ENCODE measurements at regions not wholly inside any gene's neighbourhood (a gene's known extent, or its start where the extent isn't known, plus 50 kb on each side); places are given as distances from the start of the nearest gene placed in this dataset.

DNA sequence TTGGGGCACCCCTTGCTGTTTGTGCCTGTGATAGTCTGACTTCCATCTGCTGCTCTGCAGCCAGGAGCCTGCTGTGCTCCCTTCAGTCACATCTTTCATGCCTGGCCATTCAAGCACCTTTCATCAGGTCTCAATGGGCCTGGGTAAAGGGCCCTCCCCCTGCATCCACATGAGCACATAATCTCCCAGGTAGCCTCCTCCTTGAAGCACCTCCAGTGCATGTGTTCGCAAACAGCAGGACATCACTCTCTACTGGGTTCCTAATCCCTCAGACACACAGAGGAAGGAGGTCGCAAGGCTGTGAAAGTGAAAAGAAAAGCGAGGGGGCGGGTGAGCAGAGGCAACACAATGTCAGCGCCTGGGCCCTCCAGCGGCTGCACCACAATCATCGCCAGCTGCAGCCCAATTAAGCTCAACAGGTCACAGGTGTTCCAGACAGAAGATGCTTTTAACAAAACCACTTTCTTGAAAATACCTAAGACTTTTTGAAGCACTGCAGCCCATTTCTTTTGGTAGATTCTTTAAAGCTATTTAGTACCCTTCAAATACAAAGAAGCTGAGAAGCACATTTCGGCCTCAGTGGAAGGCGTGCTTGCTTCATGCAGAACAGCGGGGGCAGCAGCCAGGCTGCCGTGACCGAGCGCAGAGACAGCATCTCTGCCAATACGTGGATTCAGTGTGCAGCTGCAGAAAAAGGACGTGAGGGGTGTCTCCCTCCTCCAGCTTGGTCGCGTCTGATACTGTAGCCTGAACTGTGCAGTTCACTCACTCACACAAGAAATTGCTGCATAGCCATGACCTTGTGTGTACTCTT lies 92.2 kb upstream of the SPRY1 start:
- Histone ChIP-seq H3K9ac (ENCODE audit: low read length) (no peak overlapping the region), H3K27me3 (ENCODE audit: control insufficient read depth, insufficient read depth, low read length) (no peaks in the 10 kb centered on the region), H3K36me3 (ENCODE audit: control insufficient read depth, insufficient read depth, low read length) (no peaks in the 10 kb centered on the region), H3K27ac (ENCODE audit: low read depth, low read length) (no peak overlapping the region), H3K4me3 (ENCODE audit: low read length) (no peak overlapping the region), H3K4me1 (ENCODE audit: control insufficient read depth, insufficient read depth, low read length) (peaks cover 2% of the 10 kb centered on the region)

DNA sequence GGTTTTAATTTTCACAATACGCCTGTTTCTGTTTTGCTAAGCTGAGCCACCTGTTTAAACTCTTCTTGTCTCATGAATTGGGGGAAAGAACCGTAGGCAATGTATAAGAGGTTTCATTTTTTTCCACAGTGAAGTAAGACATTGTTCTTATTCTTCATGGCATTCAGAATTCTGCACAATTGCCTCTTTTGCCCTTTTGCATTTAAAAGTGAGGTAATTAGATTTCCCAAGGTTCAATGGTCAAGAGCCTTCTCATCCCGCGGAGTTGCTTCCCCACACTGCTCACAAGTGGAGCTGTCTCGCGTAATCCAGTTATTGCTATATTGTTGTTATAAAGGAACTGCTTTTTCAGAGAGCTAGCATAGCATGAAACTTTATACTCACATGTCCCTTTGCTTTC lies 90.9 kb upstream of the SPRY1 start:
- Histone ChIP-seq H3K36me3 (ENCODE audit: control insufficient read depth, insufficient read depth, low read length) (no peaks in the 10 kb centered on the region), H3K9ac (ENCODE audit: low read length) (no peak overlapping the region), H3K4me1 (ENCODE audit: control insufficient read depth, insufficient read depth, low read length) (peaks cover 2% of the 10 kb centered on the region), H3K4me3 (ENCODE audit: low read length) (no peak overlapping the region), H3K27ac (ENCODE audit: low read depth, low read length) (no peak overlapping the region), H3K27me3 (ENCODE audit: control insufficient read depth, insufficient read depth, low read length) (no peaks in the 10 kb centered on the region)

GRCh38 chr4:123306769-123307168 lies 89.8 kb upstream of the SPRY1 start:
- Histone ChIP-seq H3K4me3 (ENCODE audit: low read length) (no peak overlapping the region), H3K9ac (ENCODE audit: low read length) (no peak overlapping the region), H3K4me1 (ENCODE audit: control insufficient read depth, insufficient read depth, low read length) (peaks cover 2% of the 10 kb centered on the region), H3K36me3 (ENCODE audit: control insufficient read depth, insufficient read depth, low read length) (no peaks in the 10 kb centered on the region), H3K27me3 (ENCODE audit: control insufficient read depth, insufficient read depth, low read length) (no peaks in the 10 kb centered on the region), H3K27ac (ENCODE audit: low read depth, low read length) (no peak overlapping the region)

DNA sequence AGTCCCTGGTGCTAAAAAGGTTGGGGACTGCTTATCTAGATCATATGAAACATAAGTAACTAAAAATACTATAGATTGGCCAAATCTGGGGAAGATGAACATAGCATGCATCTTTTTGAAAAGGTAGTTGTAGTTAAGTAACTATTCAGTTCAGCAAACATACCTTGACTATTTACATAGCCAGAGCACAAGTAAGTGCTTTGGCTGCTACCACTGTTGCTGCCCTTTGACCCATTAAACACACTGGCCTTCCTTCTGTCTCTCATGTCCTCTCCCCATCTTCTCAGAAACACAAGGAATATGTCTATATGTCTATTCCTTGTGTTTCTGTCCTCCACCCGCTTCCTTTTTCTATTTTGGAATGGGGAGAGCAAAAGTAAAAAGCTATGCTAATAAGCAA lies 87.9 kb upstream of the SPRY1 start:
- Histone ChIP-seq H3K4me3 (ENCODE audit: low read length) (no peak overlapping the region), H3K4me1 (ENCODE audit: control insufficient read depth, insufficient read depth, low read length) (peaks cover 2% of the 10 kb centered on the region), H3K27ac (ENCODE audit: low read depth, low read length) (no peak overlapping the region), H3K36me3 (ENCODE audit: control insufficient read depth, insufficient read depth, low read length) (no peaks in the 10 kb centered on the region), H3K9ac (ENCODE audit: low read length) (no peak overlapping the region), H3K27me3 (ENCODE audit: control insufficient read depth, insufficient read depth, low read length) (no peaks in the 10 kb centered on the region)

- H3K9ac ChIP-seq (ENCODE audit: low read length): no peak overlapping the region
- no peaks in the 10 kb centered on the region for H3K27me3 ChIP-seq (ENCODE audit: control insufficient read depth, insufficient read depth, low read length)
- no peak overlapping the region for H3K27ac ChIP-seq (ENCODE audit: low read depth, low read length)
- no peak overlapping the region for H3K4me3 ChIP-seq (ENCODE audit: low read length)
- no peaks in the 10 kb centered on the region for H3K36me3 ChIP-seq (ENCODE audit: control insufficient read depth, insufficient read depth, low read length)
- no peaks in the 10 kb centered on the region for H3K4me1 ChIP-seq (ENCODE audit: control insufficient read depth, insufficient read depth, low read length)
These were observed 84.5 kb upstream of the SPRY1 start for GRCh38 chr4:123312116-123312515.

- Histone ChIP-seq H3K4me1 (ENCODE audit: control insufficient read depth, insufficient read depth, low read length) (no peaks in the 10 kb centered on the region), H3K27me3 (ENCODE audit: control insufficient read depth, insufficient read depth, low read length) (no peaks in the 10 kb centered on the region), H3K4me3 (ENCODE audit: low read length) (no peak overlapping the region), H3K9ac (ENCODE audit: low read length) (no peak overlapping the region), H3K27ac (ENCODE audit: low read depth, low read length) (no peak overlapping the region), H3K36me3 (ENCODE audit: control insufficient read depth, insufficient read depth, low read length) (no peaks in the 10 kb centered on the region)
These were observed 83.5 kb upstream of the SPRY1 start for GRCh38 chr4:123312951-123313592.

DNA sequence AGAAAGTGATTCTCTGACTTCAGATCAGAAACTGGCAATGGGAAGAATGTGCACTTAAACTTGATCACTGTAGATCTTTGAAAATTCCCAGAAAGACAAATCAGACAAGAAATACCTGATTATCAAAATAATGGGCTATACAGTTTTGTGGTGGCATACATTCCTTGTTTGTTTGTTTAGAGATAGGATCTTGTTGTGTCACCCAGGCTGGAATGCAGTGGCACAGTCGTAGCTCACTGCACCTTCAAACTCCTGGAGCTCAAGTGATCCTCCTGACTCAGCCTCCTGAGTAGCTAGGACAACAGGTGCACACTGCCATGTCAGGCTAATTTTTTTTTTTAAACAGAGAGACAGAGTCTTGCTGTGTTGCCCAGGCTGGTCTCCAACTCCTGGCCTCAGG lies 81.0 kb upstream of the SPRY1 start:
- Histone ChIP-seq H3K4me3 (ENCODE audit: low read length) (no peak overlapping the region), H3K27ac (ENCODE audit: low read depth, low read length) (no peak overlapping the region), H3K36me3 (ENCODE audit: control insufficient read depth, insufficient read depth, low read length) (no peaks in the 10 kb centered on the region), H3K9ac (ENCODE audit: low read length) (no peak overlapping the region), H3K27me3 (ENCODE audit: control insufficient read depth, insufficient read depth, low read length) (no peaks in the 10 kb centered on the region), H3K4me1 (ENCODE audit: control insufficient read depth, insufficient read depth, low read length) (no peaks in the 10 kb centered on the region)

GRCh38 chr4:123317211-123317610 lies 79.4 kb upstream of the SPRY1 start:
- Histone ChIP-seq H3K4me3 (ENCODE audit: low read length) (no peak overlapping the region), H3K36me3 (ENCODE audit: control insufficient read depth, insufficient read depth, low read length) (no peaks in the 10 kb centered on the region)

GRCh38 chr4:123319639-123320038 lies 77.0 kb upstream of the SPRY1 start:
- Histone ChIP-seq H3K27me3 (ENCODE audit: control insufficient read depth, insufficient read depth, low read length) (no peaks in the 10 kb centered on the region), H3K36me3 (ENCODE audit: control insufficient read depth, insufficient read depth, low read length) (no peaks in the 10 kb centered on the region), H3K4me3 (ENCODE audit: low read length) (no peak overlapping the region), H3K4me1 (ENCODE audit: control insufficient read depth, insufficient read depth, low read length) (no peaks in the 10 kb centered on the region), H3K9ac (ENCODE audit: low read length) (no peak overlapping the region), H3K27ac (ENCODE audit: low read depth, low read length) (no peak overlapping the region)

More at GRCh38 chr4:123317211-123317610, 79.4 kb upstream of the SPRY1 start:
- Histone ChIP-seq H3K4me1 (ENCODE audit: control insufficient read depth, insufficient read depth, low read length) (no peaks in the 10 kb centered on the region), H3K9ac (ENCODE audit: low read length) (no peak overlapping the region), H3K27ac (ENCODE audit: low read depth, low read length) (no peak overlapping the region), H3K27me3 (ENCODE audit: control insufficient read depth, insufficient read depth, low read length) (no peaks in the 10 kb centered on the region)

DNA sequence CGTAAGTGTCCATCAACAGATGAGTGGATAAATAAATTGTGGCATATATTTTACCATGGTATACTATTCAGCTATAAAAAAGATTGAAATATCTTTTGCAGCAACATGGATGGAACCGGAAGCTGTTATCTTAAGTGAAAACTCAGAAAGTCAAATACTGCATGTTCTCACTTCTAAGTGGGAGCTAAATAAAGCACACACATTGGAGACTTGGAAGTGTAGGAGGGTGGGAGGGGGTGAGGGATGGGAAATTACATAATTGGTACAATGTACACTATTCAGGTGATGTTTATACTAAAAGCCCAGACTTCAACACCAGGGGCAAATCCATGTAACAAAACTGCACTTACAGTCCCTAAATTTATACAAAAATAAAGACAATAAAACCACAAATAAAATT lies 72.6 kb upstream of the SPRY1 start:
- no peaks in the 10 kb centered on the region for H3K4me1 ChIP-seq (ENCODE audit: control insufficient read depth, insufficient read depth, low read length)
- H3K27ac ChIP-seq (ENCODE audit: low read depth, low read length): no peak overlapping the region
- no peak overlapping the region for H3K4me3 ChIP-seq (ENCODE audit: low read length)
- no peaks in the 10 kb centered on the region for H3K27me3 ChIP-seq (ENCODE audit: control insufficient read depth, insufficient read depth, low read length)
- H3K36me3 ChIP-seq (ENCODE audit: control insufficient read depth, insufficient read depth, low read length): no peaks in the 10 kb centered on the region
- H3K9ac ChIP-seq (ENCODE audit: low read length): no peak overlapping the region

DNA sequence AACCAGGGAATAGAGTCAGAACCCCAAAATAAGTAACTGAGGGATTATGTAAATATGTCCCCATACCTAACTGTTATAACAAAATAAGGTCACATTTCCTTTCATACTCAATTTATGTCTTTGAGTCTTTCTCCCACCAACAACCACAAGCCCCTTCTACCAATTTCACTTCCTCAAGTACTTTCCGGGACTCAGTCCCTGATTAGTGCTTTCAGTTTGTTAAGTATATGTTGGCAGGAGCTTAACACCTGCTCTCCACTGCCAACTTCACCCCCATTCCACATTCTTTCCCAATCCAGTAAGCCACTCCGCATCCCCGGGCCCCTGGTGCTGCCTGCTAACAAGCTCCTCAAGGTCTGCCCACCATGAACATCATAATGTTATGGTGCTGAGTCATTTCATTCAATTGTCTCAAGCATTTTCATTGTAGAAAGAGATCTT lies 71.3 kb upstream of the SPRY1 start:
- H3K4me1 ChIP-seq (ENCODE audit: control insufficient read depth, insufficient read depth, low read length): no peaks in the 10 kb centered on the region
- H3K4me3 ChIP-seq (ENCODE audit: low read length): no peak overlapping the region
- H3K9ac ChIP-seq (ENCODE audit: low read length): no peak overlapping the region
- H3K36me3 ChIP-seq (ENCODE audit: control insufficient read depth, insufficient read depth, low read length): no peaks in the 10 kb centered on the region
- no peaks in the 10 kb centered on the region for H3K27me3 ChIP-seq (ENCODE audit: control insufficient read depth, insufficient read depth, low read length)
- no peak overlapping the region for H3K27ac ChIP-seq (ENCODE audit: low read depth, low read length)

GRCh38 chr4:123327346-123327745 lies 69.2 kb upstream of the SPRY1 start:
- H3K9ac ChIP-seq (ENCODE audit: low read length): no peak overlapping the region
- no peaks in the 10 kb centered on the region for H3K27me3 ChIP-seq (ENCODE audit: control insufficient read depth, insufficient read depth, low read length)
- H3K36me3 ChIP-seq (ENCODE audit: control insufficient read depth, insufficient read depth, low read length): no peaks in the 10 kb centered on the region
- no peak overlapping the region for H3K4me3 ChIP-seq (ENCODE audit: low read length)
- no peak overlapping the region for H3K27ac ChIP-seq (ENCODE audit: low read depth, low read length)
- H3K4me1 ChIP-seq (ENCODE audit: control insufficient read depth, insufficient read depth, low read length): no peaks in the 10 kb centered on the region

All from rectal smooth muscle tissue (tissue), 1 donor.